ENCODE measurements at regions not wholly inside any gene's neighbourhood (a gene's known extent, or its start where the extent isn't known, plus 50 kb on each side); places are given as distances from the start of the nearest gene placed in this dataset.

DNA sequence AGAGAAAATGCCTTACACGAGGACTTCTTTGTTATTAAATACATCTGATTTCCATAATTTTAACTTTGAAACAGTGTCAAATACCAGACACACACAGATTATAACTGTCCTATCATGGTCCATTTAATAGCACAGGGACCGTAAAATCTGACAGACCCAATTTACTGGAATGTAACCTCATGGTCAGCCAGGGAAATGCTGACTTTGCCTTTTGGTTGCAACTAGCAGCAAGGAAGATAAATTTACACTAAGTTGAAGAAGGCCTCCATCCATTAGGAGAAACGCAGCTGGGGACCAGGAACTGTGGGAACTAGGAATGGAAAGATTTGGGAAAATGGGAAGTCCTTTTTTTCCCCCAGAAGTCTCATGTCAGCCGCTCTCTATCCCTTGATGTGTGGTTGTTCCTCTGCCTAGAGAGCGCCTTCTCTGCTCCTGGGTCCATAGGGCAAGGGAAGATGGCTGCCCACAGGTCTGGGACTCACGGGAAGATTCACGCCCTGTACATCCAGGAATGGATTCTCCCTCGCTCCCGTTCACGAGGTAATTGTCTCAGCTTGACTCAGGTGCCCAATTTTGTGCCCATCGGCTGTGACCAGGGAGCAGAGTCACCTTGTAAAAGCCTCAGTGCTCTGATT, 74.6 kb upstream of the L3MBTL3 start:
- no TSS peak for BruUV-seq (replicated peaks)
- no peaks in the 10 kb centered on the region for H3K79me2 ChIP-seq (ENCODE audit: control insufficient read depth, insufficient read depth, low read length)
- no peak for FAIRE-seq
- no peak overlapping the region for H3K27ac ChIP-seq (ENCODE audit: insufficient read depth, low read depth, low read length)
- no peaks in the 10 kb centered on the region for H4K20me1 ChIP-seq (replicated peaks; ENCODE audit: control insufficient read depth, extremely low read depth, insufficient read depth, low read length)
- H3K27me3 ChIP-seq (ENCODE audit: control insufficient read depth in 2 of 2, insufficient read depth in 2 of 2, low read length in 2 of 2), result no peaks in the 10 kb centered on the region
- H3K4me1 ChIP-seq (ENCODE audit: control insufficient read depth, extremely low read depth, insufficient read depth, low read length), result no peaks in the 10 kb centered on the region
- CTCF ChIA-PET, result no interaction called here
- no peak overlapping the region for H3K9ac ChIP-seq (replicated peaks; ENCODE audit: extremely low read depth, insufficient read depth, low read length)
- H3K36me3 ChIP-seq (ENCODE audit: control insufficient read depth in 2 of 2, extremely low read depth in 1 of 2, insufficient read depth in 2 of 2, low read length in 2 of 2), result no peaks in the 10 kb centered on the region
- H2AFZ ChIP-seq (ENCODE audit: low read depth, low read length), result no peak overlapping the region
- DNase-seq (ENCODE audit: low read depth, low spot score), result no peak
- intact Hi-C loops (cut with micrococcal nuclease), result no loop called here
- TF ChIP-seq POLR2AphosphoS5 (IDR thresholded peaks at IDR 0.05; ENCODE audit: insufficient read depth, low read depth, low read length) (no peak), GATA2 (IDR thresholded peaks at IDR 0.05; ENCODE audit: insufficient read depth, insufficient read length, low read depth, low read length) (no peak), FOS (IDR thresholded peaks at IDR 0.05; ENCODE audit: borderline replicate concordance, insufficient read depth, low read length) (no peak), POLR2A (IDR thresholded peaks at IDR 0.05; ENCODE audit: low read depth, low read length) (no peak), JUN (IDR thresholded peaks at IDR 0.05; ENCODE audit: borderline replicate concordance, insufficient read depth, insufficient read length, low read depth) (no peak), EZH2 (IDR thresholded peaks at IDR 0.05; ENCODE audit: borderline replicate concordance, low read depth, low read length, severe bottlenecking) (no peak), MYC (IDR thresholded peaks at IDR 0.05; ENCODE audit: low read depth, low read length) (no peak)
- TF ChIP-seq, protein P1, sequence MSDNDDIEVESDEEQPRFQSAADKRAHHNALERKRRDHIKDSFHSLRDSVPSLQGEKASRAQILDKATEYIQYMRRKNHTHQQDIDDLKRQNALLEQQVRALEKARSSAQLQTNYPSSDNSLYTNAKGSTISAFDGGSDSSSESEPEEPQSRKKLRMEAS (IDR thresholded peaks at IDR 0.05; ENCODE audit: insufficient read depth, insufficient read length), result no peak
- TF ChIP-seq, protein P2, sequence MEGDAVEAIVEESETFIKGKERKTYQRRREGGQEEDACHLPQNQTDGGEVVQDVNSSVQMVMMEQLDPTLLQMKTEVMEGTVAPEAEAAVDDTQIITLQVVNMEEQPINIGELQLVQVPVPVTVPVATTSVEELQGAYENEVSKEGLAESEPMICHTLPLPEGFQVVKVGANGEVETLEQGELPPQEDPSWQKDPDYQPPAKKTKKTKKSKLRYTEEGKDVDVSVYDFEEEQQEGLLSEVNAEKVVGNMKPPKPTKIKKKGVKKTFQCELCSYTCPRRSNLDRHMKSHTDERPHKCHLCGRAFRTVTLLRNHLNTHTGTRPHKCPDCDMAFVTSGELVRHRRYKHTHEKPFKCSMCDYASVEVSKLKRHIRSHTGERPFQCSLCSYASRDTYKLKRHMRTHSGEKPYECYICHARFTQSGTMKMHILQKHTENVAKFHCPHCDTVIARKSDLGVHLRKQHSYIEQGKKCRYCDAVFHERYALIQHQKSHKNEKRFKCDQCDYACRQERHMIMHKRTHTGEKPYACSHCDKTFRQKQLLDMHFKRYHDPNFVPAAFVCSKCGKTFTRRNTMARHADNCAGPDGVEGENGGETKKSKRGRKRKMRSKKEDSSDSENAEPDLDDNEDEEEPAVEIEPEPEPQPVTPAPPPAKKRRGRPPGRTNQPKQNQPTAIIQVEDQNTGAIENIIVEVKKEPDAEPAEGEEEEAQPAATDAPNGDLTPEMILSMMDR (IDR thresholded peaks at IDR 0.05; ENCODE audit: extremely low read depth in 1 of 2, insufficient read depth in 1 of 2, low read depth in 1 of 2, low read length in 2 of 2), result no peak
- H3K9me1 ChIP-seq (replicated peaks; ENCODE audit: control insufficient read depth, extremely low read depth, insufficient read depth, low read length), result no peaks in the 10 kb centered on the region
- dilution Hi-C loops (cut with MboI; ENCODE audit: extremely low pct_ligation_motif_present, low sequenced_read_pairs), result no loop called here
- H3K9me3 ChIP-seq (replicated peaks; ENCODE audit: control insufficient read depth, insufficient read depth, low read length), result no peaks in the 10 kb centered on the region
- POLR2A ChIA-PET, result no interaction called here
- H3K4me3 ChIP-seq (replicated peaks in 1 of 3; ENCODE audit: insufficient read depth in 1 of 3, low read depth in 1 of 3, low read length in 3 of 3), result no peak overlapping the region
- no peak overlapping the region for H3K4me2 ChIP-seq (ENCODE audit: insufficient read depth, low read length)
